CD4-positive, alpha-beta T cell treated with Interleukin-6 for 4 hours (primary cell): ENCODE measurements at regions not wholly inside any gene's neighbourhood (a gene's known extent, or its start where the extent isn't known, plus 50 kb on each side); places are given as distances from the start of the nearest gene placed in this dataset.
"Not testable (repeated sequence)": the region's sequence is repeated elsewhere in the genome, so short reads cannot be mapped to it uniquely, and the experiment has no call there.

Experiments used
- DNase-seq: peaks from one replicate; pipeline ENCODE4 v3.0.0-alpha.2; 2020; ENCODE audit warnings: mixed read lengths

GRCh38 chr2:18065249-18065648, 186.8 kb downstream of the KCNS3 start:
- no peak for DNase-seq

GRCh38 chr2:18063826-18064470, 185.5 kb downstream of the KCNS3 start:
- DNase-seq, result no peak

GRCh38 chr2:18062892-18063291, 184.4 kb downstream of the KCNS3 start:
- DNase-seq, result no peak

GRCh38 chr2:18061717-18062116, 183.2 kb downstream of the KCNS3 start:
- DNase-seq, result no peak

GRCh38 chr2:18057657-18058056, 179.2 kb downstream of the KCNS3 start:
- DNase-seq, result no peak

- no peak for DNase-seq
Measured at GRCh38 chr2:18055290-18055689, 176.8 kb downstream of the KCNS3 start.

- no peak for DNase-seq
Measured at GRCh38 chr2:18050001-18050400, 171.5 kb downstream of the KCNS3 start.

GRCh38 chr2:18049325-18049724, 170.9 kb downstream of the KCNS3 start:
- DNase-seq, result no peak

GRCh38 chr2:18047896-18048657, 169.6 kb downstream of the KCNS3 start:
- DNase-seq, result no peak

- no peak for DNase-seq
Measured at GRCh38 chr2:18047213-18047611, 168.7 kb downstream of the KCNS3 start.

- no peak for DNase-seq
Measured at GRCh38 chr2:18046558-18047212, 168.2 kb downstream of the KCNS3 start.

- no peak for DNase-seq
Measured at GRCh38 chr2:18046017-18046416, 167.6 kb downstream of the KCNS3 start.

GRCh38 chr2:18045230-18045629, 166.8 kb downstream of the KCNS3 start:
- DNase-seq, result no peak

- not testable (repeated sequence) for DNase-seq
Measured at GRCh38 chr2:18017381-18017780, 138.9 kb downstream of the KCNS3 start.

GRCh38 chr2:18009891-18010290, 131.4 kb downstream of the KCNS3 start:
- DNase-seq, result no peak

- DNase-seq, result no peak
Measured at GRCh38 chr2:18005411-18005810, 126.9 kb downstream of the KCNS3 start.

- DNase-seq, result no peak
Measured at GRCh38 chr2:18001671-18002070, 123.2 kb downstream of the KCNS3 start.

GRCh38 chr2:17996978-17997377, 118.5 kb downstream of the KCNS3 start:
- DNase-seq, result no peak

GRCh38 chr2:17995593-17995992, 117.1 kb downstream of the KCNS3 start:
- DNase-seq, result no peak
